CD4-positive, alpha-beta T cell treated with Interleukin-12 subunit alpha and Interleukin-12 subunit beta, for 1 hour (primary cell): ENCODE measurements at regions not wholly inside any gene's neighbourhood (a gene's known extent, or its start where the extent isn't known, plus 50 kb on each side); places are given as distances from the start of the nearest gene placed in this dataset.

Experiments used
- DNase-seq: peaks from one replicate; pipeline ENCODE4 v3.0.0-alpha.2; 2020

GRCh38 chr11:91188484-91188883 is 965.6 kb upstream of the CHORDC1 start:
- no peak for DNase-seq

DNA sequence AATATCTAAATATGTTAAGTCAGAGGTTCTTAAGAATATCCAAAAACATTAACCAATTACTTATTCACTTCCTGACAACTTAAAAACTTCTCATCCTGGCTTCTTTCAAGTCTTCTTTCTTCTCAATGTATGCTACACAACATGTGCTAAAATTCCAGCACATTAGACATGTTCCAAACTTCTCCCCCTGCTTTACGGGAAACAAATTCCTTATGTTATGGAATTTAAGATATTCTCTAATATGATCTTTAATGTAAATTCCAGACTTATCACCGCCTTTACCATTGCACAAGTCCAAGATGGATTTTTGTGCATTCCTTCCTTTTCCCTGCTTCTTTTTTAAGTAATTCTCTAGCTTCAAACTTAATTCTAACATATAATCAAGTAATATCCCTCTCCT is 964.5 kb upstream of the CHORDC1 start:
- no peak for DNase-seq

- no peak for DNase-seq
These were observed 955.5 kb upstream of the CHORDC1 start for GRCh38 chr11:91178366-91178765.

DNA sequence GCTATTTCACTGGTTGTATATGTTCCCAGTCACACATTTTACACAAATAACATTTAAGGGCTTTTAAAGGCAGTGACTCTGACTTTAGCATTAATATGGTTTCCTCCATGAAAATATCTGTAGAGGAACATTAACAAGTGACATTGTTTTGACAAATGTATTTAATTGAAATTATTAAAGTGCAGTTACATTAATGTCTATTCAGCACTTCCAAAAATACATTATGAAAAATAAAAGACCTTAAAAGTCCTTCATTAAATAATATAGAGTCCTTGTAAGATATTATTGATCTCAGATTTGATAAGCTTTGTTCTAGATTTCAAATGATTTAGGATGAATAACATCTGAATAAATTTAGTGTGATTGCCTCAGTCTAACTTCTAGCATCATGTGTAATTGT is 951.9 kb upstream of the CHORDC1 start:
- DNase-seq: no peak

DNA sequence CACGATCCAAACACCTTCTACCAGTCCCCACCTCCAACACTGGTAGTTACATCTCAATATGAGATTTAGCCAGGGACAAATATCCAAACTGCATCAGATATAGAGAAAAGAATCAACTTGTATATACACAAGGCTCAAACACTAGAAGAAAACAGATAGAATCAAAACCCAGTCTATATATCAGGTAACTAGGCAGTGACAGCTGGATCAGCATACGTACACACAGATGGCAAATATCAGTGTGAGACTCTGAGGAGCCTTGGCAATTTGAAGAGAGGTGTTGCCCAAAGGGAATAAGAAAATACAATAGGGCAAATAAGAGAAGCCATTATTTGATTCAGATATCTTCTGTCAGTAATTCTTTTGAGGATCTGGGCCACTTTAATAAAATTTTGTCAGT is 951.3 kb upstream of the CHORDC1 start:
- DNase-seq: no peak

DNA sequence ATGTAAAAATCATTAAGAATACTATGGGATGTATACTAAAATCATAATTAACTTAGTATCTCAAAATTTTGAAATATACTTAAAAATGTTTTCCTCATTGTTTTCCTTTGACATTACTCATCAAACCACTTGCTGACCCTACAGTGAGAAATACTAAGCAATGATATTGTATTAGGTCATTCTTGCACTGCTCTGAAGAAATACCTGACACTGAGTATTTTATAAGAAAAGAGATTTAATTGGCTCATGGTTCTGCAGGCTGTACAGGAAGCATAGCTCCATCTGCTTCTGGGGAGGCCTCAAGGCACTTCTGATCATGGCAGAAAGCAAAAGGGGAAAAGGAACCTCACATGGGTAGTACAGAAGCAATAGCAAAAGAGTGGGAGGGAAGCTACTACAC is 950.9 kb upstream of the CHORDC1 start:
- no peak for DNase-seq

GRCh38 chr11:91170711-91171110 is 947.9 kb upstream of the CHORDC1 start:
- DNase-seq: no peak

DNA sequence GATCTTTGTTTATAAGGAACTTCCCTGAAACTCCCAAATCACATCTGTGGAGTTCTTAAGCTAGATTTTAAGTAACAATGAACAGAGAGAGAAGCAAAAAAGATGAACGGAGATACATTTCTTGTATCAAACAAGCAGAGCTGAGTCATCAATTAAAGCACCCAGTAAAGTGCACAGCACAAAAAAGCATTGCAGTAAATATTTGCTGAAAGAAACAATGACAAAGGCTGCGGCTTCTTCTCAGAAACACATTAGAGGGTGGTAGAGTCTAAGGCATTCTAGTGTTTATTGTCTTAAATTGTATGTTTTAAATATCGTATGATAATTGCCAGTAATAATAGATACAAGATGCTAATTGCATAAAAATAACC is 941.6 kb upstream of the CHORDC1 start:
- DNase-seq: no peak

GRCh38 chr11:91163619-91164451 is 941.0 kb upstream of the CHORDC1 start:
- DNase-seq: no peak

DNA sequence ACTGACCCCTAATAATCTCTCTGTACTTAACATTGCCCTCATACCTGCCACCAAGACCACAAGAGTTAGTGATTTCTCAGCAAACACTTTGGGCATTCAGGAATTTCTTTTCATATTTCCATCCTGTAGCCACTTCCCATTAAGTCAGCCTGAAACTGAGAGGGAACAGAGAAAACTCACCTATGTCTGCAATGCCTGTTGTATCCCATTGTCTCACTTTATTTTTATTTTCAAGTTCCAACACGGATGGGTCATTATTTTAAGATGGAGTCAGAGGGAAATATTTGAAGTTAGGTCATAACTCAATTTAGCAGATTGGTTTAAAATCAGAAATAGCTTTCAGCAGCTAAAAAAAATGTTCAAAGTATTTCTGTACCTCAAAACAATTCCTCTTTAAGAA is 937.8 kb upstream of the CHORDC1 start:
- DNase-seq: no peak

DNA sequence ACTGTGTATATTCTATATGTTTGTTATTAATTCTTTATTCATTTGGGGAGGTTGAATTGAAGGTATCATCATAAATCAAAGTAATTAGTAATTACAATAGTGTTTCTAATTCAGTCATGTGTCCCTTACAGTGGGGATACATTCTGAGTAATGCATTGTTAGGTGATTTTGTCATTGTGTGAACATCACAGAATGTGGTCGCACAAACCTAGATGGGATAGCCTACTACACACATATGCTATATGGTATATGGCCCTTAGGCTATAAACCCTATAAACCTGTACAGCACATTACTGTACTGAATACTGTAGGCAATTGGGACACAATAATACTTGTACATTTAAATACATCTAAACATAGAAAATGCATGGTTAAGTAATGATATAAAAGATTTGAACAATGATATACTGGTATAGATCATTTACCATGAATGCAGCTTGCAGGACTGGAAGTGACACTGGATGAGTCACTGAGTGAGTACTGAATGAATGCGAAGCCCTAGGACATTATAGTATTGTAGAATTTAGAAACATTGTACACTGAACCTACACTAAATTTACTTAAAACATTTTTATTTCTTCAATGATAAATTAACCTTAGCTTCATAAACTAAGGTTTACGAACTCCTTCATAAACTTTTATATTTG is 936.2 kb upstream of the CHORDC1 start:
- DNase-seq: no peak

DNA sequence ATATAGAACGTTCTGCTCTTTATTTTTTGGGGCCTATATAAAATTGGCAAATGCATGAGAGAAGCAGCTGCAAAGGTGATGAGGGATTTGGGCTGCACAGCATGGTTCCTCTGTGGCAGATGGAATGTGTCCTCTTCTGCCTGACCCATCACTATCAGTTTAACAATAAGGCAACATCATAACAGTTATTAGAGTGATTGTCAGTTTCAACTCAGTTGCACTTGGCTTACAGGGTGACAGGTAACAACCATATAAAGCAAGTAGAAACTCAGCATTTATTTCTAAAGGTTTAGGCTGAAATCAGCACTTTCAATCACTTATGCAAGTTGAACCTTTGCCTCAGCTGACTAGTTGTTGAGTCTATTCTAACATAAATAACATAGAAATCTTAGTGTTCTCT is 935.4 kb upstream of the CHORDC1 start:
- DNase-seq: no peak

GRCh38 chr11:91156041-91156440 is 933.2 kb upstream of the CHORDC1 start:
- DNase-seq: no peak

DNA sequence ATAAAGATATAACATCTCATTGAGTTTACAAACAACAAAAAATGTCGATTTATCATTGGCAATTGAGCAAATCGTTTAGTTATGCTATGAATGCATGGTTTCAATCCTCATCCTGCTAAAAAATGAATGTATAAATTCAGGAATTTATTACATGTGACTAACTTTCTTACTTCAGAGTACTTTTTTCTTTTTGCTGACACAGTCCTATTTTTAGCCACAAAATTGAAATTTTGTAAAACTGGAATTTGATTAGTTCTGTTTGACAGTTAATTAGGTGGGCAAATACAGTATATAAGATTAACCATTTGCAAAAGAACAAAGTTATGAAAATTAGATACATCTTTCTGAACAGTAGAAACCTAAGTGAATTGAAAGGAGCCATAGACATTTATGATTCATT is 925.0 kb upstream of the CHORDC1 start:
- DNase-seq: no peak

GRCh38 chr11:91141655-91142054 is 918.8 kb upstream of the CHORDC1 start:
- DNase-seq: no peak

DNA sequence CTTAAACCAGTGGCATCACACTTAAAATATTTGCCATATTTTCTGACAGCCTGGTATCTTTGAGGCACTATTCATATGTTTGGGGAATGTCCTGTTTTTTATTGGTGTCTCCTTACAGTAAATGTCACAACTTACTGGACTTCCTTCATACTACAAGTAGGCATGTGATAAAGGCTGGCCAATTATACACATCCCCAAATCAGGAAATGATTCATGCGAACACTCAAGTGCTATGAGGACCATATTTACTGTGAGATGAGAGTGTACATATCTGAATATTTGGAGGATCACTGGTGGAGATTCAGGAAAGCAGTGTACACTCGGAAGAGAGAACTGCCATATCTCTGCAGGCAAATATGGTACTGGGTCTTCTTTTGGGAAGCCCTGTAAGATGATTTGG is 913.8 kb upstream of the CHORDC1 start:
- DNase-seq: no peak

DNA sequence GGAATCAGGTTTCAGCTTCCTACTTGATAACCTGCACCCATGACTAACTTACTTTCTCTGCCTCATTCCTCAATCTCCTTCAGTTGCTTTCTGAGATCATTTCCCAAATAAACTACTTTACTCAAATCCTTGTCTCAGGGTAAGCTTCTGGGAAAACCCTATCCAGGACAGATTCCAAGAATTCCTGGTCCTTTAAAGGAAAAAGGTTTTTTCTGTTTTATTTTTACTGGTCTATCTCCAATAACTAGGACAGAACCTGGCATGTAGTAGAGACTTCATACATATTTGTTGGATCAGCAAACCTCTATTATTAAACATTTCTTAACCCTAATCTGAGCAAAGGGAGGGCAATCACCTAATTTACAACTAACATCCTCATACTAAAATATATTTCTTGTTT is 910.5 kb upstream of the CHORDC1 start:
- DNase-seq: no peak

DNA sequence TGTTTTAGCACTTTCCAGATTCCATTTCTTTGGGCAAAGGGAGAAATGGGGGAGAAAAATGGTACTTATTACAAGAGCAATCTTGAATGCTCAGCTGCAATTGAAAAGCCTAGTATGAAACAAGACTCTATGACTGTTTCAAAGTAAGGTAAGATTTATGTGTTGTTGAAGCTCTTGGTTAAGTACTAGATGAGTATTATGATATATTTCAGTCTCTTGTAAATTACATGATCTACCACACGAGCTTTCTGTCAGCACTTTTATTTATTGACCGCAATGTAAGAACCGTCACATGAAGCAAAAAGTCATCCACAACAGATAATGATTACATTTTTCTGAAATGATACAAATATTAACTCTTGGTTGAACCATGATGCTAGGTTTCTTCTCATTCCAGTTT is 906.7 kb upstream of the CHORDC1 start:
- DNase-seq: no peak

GRCh38 chr11:91124363-91124762 is 901.5 kb upstream of the CHORDC1 start:
- DNase-seq: no peak

DNA sequence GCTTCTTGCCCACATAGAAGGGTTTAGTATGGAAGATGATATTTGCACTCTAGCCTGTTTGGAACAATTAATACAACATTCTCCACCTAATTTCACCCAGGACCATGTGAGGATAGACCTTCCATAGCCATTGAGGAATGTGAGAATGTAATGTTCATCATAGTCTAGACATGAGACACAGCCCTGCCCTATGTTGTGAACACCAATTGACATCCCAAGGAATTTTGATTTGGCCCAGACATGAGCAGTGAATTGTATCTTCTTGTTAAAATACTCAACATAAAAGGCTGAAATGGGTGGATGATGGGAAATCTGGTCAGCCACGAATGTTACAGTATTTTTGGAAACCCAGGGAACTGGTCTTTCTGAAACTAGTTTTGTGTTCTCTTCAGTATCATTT is 892.3 kb upstream of the CHORDC1 start:
- DNase-seq: no peak

GRCh38 chr11:91104237-91104636 is 881.4 kb upstream of the CHORDC1 start:
- no peak for DNase-seq

DNA sequence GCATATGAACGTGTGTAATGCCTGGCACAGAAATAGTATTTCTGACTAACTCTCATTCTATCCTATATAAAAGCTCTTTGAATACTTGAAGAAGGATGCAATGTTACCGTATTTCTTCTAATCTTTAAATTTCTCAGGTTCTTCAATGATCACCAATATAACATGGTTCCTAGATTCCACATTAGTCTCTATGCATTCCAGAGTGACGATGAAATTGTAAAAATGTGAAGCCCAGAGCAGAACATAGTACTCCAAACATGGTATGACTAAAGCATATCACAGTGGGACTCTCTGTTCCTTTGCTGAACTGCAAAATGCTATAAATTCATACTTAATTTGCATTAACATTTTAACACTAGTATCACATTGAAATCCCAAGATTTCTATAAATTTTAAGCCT is 877.6 kb upstream of the CHORDC1 start:
- DNase-seq: no peak

DNA sequence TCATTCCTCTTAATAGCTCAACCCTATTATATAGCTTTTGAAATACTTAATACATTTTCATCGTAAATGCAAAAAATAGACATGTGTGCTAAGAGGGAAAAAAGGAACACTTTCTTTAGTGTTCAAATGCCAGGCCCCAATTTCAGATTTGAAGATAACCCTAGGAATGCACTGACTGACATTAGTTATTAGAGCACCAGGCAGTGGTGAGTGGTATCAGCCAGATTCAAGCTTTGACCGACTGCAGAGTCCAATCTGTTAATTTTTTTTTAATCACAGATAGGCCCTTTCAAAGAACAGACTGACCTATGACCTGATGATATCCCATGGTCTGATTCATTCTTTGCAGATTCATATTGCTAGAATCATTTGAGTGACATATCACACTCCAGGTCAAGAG is 874.2 kb upstream of the CHORDC1 start:
- DNase-seq: no peak

DNA sequence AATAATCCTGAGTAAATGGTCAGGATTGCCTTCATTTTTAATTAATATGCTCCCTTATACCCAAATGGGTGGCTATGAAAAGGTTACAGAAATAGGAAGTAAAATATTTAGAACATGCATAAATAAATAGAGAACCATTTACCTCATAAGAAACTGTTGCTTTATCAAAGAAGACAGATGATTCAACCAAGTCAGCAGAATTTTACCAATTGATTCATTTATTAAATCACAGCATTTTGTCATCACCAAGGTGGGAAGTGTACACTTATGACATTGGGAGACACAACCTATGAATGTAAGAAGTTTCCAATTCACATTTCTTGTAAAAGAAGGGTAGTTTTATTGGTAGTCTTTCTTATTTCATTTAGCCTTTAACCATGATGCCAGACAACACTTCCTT is 870.3 kb upstream of the CHORDC1 start:
- no peak for DNase-seq

- no peak for DNase-seq
These were observed 868.7 kb upstream of the CHORDC1 start for GRCh38 chr11:91091563-91091962.
